WTC11 (cell line): ENCODE measurements at regions not wholly inside any gene's neighbourhood (a gene's known extent, or its start where the extent isn't known, plus 50 kb on each side); places are given as distances from the start of the nearest gene placed in this dataset.

ENCODE experiments used
- ATAC-seq: fragments of 200-7000 bp; cut with Tn5 transposase; 2 replicates; pipeline ENCODE4 v1.10.0; 2021; ENCODE audit warnings: mild to moderate bottlenecking, moderate library complexity
- CTCF ChIA-PET: fragments of 300-600 bp; sonication (Branson Sonifier 250); formaldehyde crosslinking; loops from one replicate; lab custom pipeline; 2021; ENCODE audit warnings: antibody characterized with exemption; lab: Charles Lee
- POLR2A ChIA-PET: fragments of 350-600 bp; sonication (Branson Sonifier 250); formaldehyde crosslinking; loops from one replicate; lab custom pipeline; 2021; ENCODE audit warnings: antibody characterized with exemption; lab: Charles Lee
- DNase-seq: peaks from one replicate; pipeline ENCODE4 v3.0.0; 2021; ENCODE audit warnings: low spot score
- H3K27ac Mint-ChIP-seq: 2 replicates; pipeline ENCODE4 v1.8.0; 2021; ENCODE audit warnings: mixed read lengths
- H3K27me3 Mint-ChIP-seq: 2 replicates; pipeline ENCODE4 v1.8.0; 2021; ENCODE audit warnings: low read depth, mild to moderate bottlenecking, moderate library complexity, mixed read lengths
- H3K36me3 Mint-ChIP-seq: 2 replicates; pipeline ENCODE4 v1.8.0; 2021; ENCODE audit warnings: mixed read lengths
- H3K4me1 Mint-ChIP-seq: 2 replicates; pipeline ENCODE4 v1.8.0; 2022; ENCODE audit warnings: mixed read lengths
- H3K4me3 Mint-ChIP-seq: 2 replicates; pipeline ENCODE4 v1.8.0; 2021; ENCODE audit warnings: mild to moderate bottlenecking, moderate library complexity, mixed read lengths
- H3K9me3 Mint-ChIP-seq: 2 replicates; pipeline ENCODE4 v1.8.0; 2021; ENCODE audit warnings: mixed read lengths
- FOXJ3 ChIP-seq: sonication (generic); formaldehyde crosslinking; IDR thresholded peaks from 2 replicates; pipeline ENCODE4 v1.9.0; 2021; ENCODE audit warnings: missing genetic modification reagents, mild to moderate bottlenecking, borderline replicate concordance
- HMGA2 ChIP-seq: fragments of 250-450 bp; sonication (Bioruptor Pico); IDR thresholded peaks from 2 replicates; pipeline ENCODE4 v1.4.0; 2021; ENCODE audit warnings: mild to moderate bottlenecking, moderate library complexity
- IRF2 ChIP-seq: sonication (generic); formaldehyde crosslinking; IDR thresholded peaks from 2 replicates; pipeline ENCODE4 v1.8.0; 2022; ENCODE audit warnings: low read depth, missing genetic modification reagents, borderline replicate concordance
- JUN ChIP-seq: sonication (generic); formaldehyde crosslinking; IDR thresholded peaks from 2 replicates; pipeline ENCODE4 v1.8.0; 2023; ENCODE audit warnings: mild to moderate bottlenecking, missing genetic modification reagents
- KAT7 ChIP-seq: sonication (generic); formaldehyde crosslinking; IDR thresholded peaks from 2 replicates; pipeline ENCODE4 v1.8.1; 2023; ENCODE audit warnings: missing genetic modification reagents, mild to moderate bottlenecking, borderline replicate concordance
- SP1 ChIP-seq: sonication (generic); formaldehyde crosslinking; conservative IDR thresholded peaks from 2 replicates; pipeline ENCODE4 v1.8.1; 2022; ENCODE audit warnings: missing genetic modification reagents
- ZMAT4 ChIP-seq: fragments of 250-450 bp; sonication (Bioruptor Pico); IDR thresholded peaks from 2 replicates; pipeline ENCODE4 v1.9.0; 2021; ENCODE audit warnings: mild to moderate bottlenecking
- ZNF317 ChIP-seq: sonication (generic); formaldehyde crosslinking; IDR thresholded peaks from 2 replicates; pipeline ENCODE4 v1.8.1; 2023; ENCODE audit warnings: low read depth, mild to moderate bottlenecking, moderate library complexity, missing genetic modification reagents, borderline replicate concordance
- ZNF423 ChIP-seq: fragments of 250-450 bp; sonication (Bioruptor Pico); IDR thresholded peaks from 2 replicates; pipeline ENCODE4 v2.1.2; 2022; ENCODE audit warnings: mild to moderate bottlenecking, moderate library complexity
- TF ChIP-seq, protein P1 (sequence below): fragments of 250-450 bp; sonication (Bioruptor Pico); conservative IDR thresholded peaks from 2 replicates; pipeline ENCODE4 v1.9.0; 2021; ENCODE audit warnings: mild to moderate bottlenecking
- TF ChIP-seq, protein P2 (sequence below): sonication (generic); formaldehyde crosslinking; IDR thresholded peaks from 2 replicates; pipeline ENCODE4 v1.8.1; 2022; ENCODE audit warnings: mild to moderate bottlenecking, missing genetic modification reagents, moderate library complexity, borderline replicate concordance

- DNase-seq: no peak
- Mint-ChIP-seq H3K4me1 (peaks cover 8% of the 10 kb centered on the region), H3K36me3 (peaks cover 22% of the 10 kb centered on the region), H3K27me3 (no peaks in the 10 kb centered on the region), H3K27ac (peak overlapping the region; percentile 24; the same call in 1 of the 2 replicates), H3K9me3 (peaks cover 25% of the 10 kb centered on the region), H3K4me3 (no peak overlapping the region)
- ChIA-PET CTCF (no interaction called here), POLR2A (no interaction called here)
- ATAC-seq: no peak
- no peak for TF ChIP-seq KAT7 (CRISPR knock-in tag)
- TF ChIP-seq, protein P1, sequence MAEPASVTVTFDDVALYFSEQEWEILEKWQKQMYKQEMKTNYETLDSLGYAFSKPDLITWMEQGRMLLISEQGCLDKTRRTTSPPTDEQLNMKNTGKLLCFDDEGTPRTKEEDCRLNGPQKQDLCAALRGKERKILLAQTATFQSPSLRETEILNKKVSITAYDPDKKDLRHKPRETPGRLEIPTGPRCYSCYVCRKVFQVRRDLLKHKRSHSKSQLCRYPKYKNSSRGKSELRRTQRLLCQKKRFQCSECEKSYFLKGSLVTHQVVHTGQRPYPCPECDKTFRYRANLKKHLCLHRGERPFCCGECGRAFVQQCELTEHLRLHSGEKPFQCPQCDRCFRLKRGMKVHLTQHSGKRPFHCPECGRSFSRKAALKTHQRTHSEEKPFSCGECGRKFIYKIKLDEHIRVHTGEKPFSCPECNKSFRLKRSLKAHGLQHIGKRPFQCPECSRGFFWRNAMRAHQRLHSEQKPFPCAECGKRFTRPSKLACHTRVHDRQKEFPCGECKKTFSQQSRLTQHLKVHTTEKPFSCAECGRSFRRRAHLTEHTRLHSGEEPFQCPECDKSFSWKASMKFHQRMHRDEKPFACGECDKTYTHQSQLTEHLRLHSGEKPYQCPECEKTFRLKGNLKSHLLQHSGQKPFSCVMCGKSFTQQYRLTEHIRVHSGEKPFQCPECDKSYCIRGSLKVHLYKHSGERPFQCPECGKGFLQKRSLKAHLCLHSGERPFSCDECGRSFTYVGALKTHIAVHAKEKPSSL (CRISPR knock-in tag): no peak
- no peak for TF ChIP-seq ZMAT4 (CRISPR knock-in tag)
- TF ChIP-seq, protein P2, sequence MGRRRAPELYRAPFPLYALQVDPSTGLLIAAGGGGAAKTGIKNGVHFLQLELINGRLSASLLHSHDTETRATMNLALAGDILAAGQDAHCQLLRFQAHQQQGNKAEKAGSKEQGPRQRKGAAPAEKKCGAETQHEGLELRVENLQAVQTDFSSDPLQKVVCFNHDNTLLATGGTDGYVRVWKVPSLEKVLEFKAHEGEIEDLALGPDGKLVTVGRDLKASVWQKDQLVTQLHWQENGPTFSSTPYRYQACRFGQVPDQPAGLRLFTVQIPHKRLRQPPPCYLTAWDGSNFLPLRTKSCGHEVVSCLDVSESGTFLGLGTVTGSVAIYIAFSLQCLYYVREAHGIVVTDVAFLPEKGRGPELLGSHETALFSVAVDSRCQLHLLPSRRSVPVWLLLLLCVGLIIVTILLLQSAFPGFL (CRISPR knock-in tag): no peak
- no peak for TF ChIP-seq FOXJ3 (CRISPR knock-in tag)
- TF ChIP-seq ZNF423 (CRISPR knock-in tag): no peak
Observed at GRCh38 chrX:716136-716535, 85.5 kb downstream of the SHOX start.

- TF ChIP-seq SP1 (CRISPR knock-in tag) (no peak), IRF2 (no peak), ZNF317 (CRISPR knock-in tag) (no peak), JUN (CRISPR knock-in tag) (no peak), HMGA2 (no peak)
- Mint-ChIP-seq H3K36me3 (peaks cover 29% of the 10 kb centered on the region), H3K9me3 (peaks cover 37% of the 10 kb centered on the region), H3K27ac (no peak overlapping the region), H3K27me3 (no peaks in the 10 kb centered on the region; the same call in 1 of the 2 replicates), H3K4me3 (no peak overlapping the region), H3K4me1 (peaks cover 8% of the 10 kb centered on the region)
- DNase-seq (no peak), ATAC-seq (no peak)
- CTCF ChIA-PET: no interaction called here
- POLR2A ChIA-PET: no interaction called here
Observed at GRCh38 chrX:714131-714530, 83.5 kb downstream of the SHOX start.
